LNCAP (cell line): ENCODE measurements at regions not wholly inside any gene's neighbourhood (a gene's known extent, or its start where the extent isn't known, plus 50 kb on each side); places are given as distances from the start of the nearest gene placed in this dataset.

ENCODE experiments used
- CTCF ChIP-seq: fragments of 450-650 bp; IDR thresholded peaks from 2 replicates; pipeline ENCODE4 v1.5.1; 2017; ENCODE audit warnings: mild to moderate bottlenecking

GRCh38 chr6:74289884-74290283 lies 593.9 kb downstream of the CD109 start:
- TF ChIP-seq CTCF: no peak

- no peak for TF ChIP-seq CTCF
Observed at GRCh38 chr6:74287932-74288331, 591.9 kb downstream of the CD109 start.

- TF ChIP-seq CTCF: no peak
Observed at GRCh38 chr6:74287441-74287840, 591.4 kb downstream of the CD109 start.

- no peak for TF ChIP-seq CTCF
Observed at GRCh38 chr6:74284284-74284683, 588.3 kb downstream of the CD109 start.

- TF ChIP-seq CTCF: no peak
Observed at GRCh38 chr6:74283532-74283931, 587.5 kb downstream of the CD109 start.

- TF ChIP-seq CTCF: no peak
Observed at GRCh38 chr6:74282143-74282689, 586.2 kb downstream of the CD109 start.

GRCh38 chr6:74280130-74280692 lies 584.2 kb downstream of the CD109 start:
- no peak for TF ChIP-seq CTCF

GRCh38 chr6:74277777-74278186 lies 581.8 kb downstream of the CD109 start:
- TF ChIP-seq CTCF: no peak
